NCI-H1092 treated with DMSO at 0.1 percent for 48 hours (cell line): ENCODE measurements at regions not wholly inside any gene's neighbourhood (a gene's known extent, or its start where the extent isn't known, plus 50 kb on each side); places are given as distances from the start of the nearest gene placed in this dataset.
A peak's percentile ranks its signal among the peaks of the same experiment; 100 is the strongest.

ENCODE experiments used
- DNase-seq: peaks from one replicate; lab custom pipeline; 2025; lab: John Stamatoyannopoulos, UW

GRCh38 chr10:120705309-120705708 lies 145.9 kb upstream of the WDR11 start:
- no peak for DNase-seq

GRCh38 chr10:120710076-120710475 lies 141.1 kb upstream of the WDR11 start:
- DNase-seq: no peak

GRCh38 chr10:120711860-120712259 lies 139.3 kb upstream of the WDR11 start:
- DNase-seq: no peak

GRCh38 chr10:120713573-120714205 lies 137.5 kb upstream of the WDR11 start:
- no peak for DNase-seq

DNA sequence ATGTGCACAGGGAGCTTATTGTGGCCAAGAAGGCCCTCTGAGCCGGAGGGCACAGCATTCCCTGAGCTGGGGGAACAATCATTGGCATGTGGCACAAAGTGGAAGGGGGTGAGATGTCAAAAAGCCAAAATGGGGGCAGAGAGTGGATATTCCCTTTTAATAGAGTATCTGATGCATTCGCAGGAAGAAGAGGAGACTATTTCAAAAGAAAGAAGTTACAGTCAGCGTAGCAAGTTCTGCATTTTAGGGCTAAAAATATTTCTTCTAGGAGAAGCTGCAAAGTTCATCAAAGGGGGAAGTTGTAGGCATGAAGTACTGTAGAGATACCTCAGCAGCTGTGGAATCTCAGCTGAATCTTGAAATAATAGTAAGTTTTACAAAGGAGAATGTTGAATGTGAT lies 136.0 kb upstream of the WDR11 start:
- no peak for DNase-seq

GRCh38 chr10:120719333-120719732 lies 131.8 kb upstream of the WDR11 start:
- DNase-seq: no peak

DNA sequence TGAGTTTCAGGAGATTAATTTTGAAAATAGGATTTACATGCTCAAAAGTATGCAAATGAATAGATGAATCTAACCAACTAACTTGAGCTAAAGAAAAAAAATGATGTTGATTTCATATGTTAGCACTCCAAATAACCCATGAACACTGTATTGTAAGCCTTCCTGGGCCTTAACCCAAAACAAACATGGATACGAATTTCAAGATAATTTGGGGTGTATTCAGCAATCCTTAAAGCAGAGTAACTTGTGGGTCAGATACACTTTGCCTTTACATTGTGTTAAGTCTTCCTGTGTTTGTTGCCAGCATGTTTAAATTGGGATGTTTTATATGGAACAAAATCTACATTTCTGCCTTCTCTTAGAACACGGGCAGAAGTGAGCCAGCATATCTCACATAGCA lies 124.2 kb upstream of the WDR11 start:
- no peak for DNase-seq

- no peak for DNase-seq
Observed at GRCh38 chr10:120729547-120729946, 121.6 kb upstream of the WDR11 start.

- DNase-seq: no peak
Observed at GRCh38 chr10:120732067-120732466, 119.1 kb upstream of the WDR11 start.

GRCh38 chr10:120732643-120733313 lies 118.4 kb upstream of the WDR11 start:
- DNase-seq: no peak

DNA sequence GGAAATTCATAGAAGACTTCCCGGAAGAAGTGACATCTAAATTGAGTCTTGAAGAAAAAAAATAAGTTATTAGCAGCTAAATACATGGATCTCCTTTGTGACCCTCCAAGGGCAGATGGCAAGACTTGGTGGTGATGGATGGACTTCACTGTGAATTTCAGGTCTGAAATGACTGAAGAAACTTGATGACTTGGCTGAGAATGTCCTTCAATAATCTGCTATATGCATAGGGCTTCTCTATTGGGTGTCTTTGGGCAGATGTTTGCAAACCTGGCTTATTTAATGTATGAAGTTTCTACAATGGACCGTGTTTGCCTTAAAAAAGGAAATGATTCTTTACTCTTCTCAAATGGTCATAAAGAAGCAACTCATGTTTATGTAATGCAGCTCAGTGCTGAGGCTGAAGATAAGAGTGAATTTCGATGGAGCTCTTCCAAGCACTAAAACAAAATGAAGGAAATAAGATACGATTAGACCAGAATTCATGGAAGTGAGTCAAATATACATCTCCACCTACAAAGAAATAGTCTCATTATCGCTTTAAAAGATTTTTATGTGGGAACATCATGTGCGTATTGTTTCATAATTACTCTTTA lies 116.6 kb upstream of the WDR11 start:
- DNase-seq: no peak

GRCh38 chr10:120735315-120735714 lies 115.8 kb upstream of the WDR11 start:
- no peak for DNase-seq

DNA sequence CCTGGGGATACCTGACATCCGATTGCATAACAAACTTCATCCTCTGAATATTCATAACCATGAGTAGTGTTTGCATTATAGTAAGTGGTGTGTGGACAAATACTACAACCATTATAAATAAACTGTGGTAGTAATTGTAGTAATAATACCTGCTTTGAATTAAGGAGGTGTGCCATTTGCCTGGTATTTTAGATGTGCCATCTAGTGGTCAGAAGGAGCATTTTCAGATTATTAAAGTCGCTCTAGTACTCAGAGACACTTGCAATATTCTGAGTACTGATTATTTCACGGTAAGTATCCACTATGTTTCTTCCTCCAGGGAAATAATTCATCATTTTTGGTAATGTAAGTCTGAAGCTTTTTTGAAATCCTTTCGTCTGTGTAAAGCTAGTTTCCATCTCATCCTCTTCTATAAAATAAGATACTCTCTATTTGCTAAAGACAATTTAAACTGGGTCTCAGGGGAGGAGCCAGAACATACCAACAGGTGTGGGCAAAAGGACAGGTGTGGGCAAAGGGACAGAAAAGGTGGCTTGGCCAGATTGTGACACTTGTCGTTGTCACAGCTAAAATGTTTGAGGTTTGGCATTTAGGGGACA lies 115.3 kb upstream of the WDR11 start:
- DNase-seq: peak; percentile 6

DNA sequence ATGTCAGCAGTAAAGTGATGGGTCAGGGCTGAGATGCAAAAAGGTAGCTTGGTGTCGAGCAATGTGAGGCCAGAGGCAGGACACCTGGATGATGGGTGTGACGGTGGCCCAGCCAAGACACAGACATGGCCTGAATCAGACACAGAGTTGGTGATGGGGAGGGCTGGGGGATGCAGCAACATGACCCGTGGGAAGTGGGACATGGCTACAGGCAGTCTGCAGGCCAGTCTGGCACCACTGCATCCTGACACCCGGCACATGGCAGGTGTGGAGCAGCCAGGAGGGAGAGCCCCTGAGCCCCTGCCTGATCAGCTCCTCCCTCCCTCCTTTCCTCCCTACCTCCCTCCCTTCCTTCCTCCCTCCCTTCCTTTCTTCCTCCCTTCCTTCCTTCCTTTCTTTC lies 114.8 kb upstream of the WDR11 start:
- no peak for DNase-seq

- DNase-seq: no peak
Observed at GRCh38 chr10:120738658-120739057, 112.5 kb upstream of the WDR11 start.

GRCh38 chr10:120741396-120741795 lies 109.8 kb upstream of the WDR11 start:
- no peak for DNase-seq

- DNase-seq: no peak
Observed at GRCh38 chr10:120742373-120742772, 108.8 kb upstream of the WDR11 start.

- DNase-seq: no peak
Observed at GRCh38 chr10:120744040-120744439, 107.1 kb upstream of the WDR11 start.

GRCh38 chr10:120746001-120746777 lies 105.0 kb upstream of the WDR11 start:
- no peak for DNase-seq

GRCh38 chr10:120748519-120748918 lies 102.6 kb upstream of the WDR11 start:
- no peak for DNase-seq

GRCh38 chr10:120749072-120749471 lies 102.1 kb upstream of the WDR11 start:
- DNase-seq: no peak

DNA sequence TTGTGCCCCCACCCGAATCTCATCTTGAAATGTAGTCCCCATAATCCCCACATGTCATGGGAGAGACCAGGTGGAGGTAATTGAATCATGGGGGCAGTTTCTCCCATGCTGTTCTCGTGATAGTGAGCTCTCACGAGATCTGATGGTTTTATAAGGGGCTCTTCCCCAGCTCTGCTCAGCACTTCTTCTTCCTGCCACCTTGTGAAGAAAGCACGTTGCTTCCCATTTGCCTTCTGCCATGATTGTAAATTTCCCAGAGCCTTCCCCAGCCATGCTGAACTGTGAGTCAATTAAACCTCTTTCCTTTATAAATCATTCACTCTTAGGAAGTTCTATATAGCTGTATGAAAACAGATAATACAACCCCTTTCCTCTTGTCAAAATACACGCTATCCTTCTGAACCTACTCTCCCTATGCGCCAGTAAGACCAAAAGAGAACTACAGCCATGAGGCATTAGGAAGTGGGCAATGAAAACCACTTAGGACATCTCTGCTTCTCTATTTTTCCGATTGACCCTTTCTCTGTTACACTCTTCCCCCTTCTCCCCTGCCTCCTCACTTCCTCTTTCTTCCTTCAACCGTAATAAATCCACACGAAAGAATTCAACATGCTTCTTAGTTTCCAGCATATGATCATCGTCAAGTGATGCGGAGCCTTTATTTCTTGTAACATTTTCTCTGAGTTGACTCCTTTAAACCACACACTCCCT lies 101.2 kb upstream of the WDR11 start:
- DNase-seq: no peak
